HG03039 (cell line): ENCODE measurements at regions not wholly inside any gene's neighbourhood (a gene's known extent, or its start where the extent isn't known, plus 50 kb on each side); places are given as distances from the start of the nearest gene placed in this dataset.

Source experiments
- ATAC-seq: cut with Tn5 transposase; IDR thresholded peaks from one replicate; pipeline ENCODE4 v1.9.1; 2021; ENCODE audit warnings: mild to moderate bottlenecking, moderate library complexity; ENCODE audit not compliant: unreplicated experiment

GRCh38 chr20:60310560-60311349 lies 352.5 kb downstream of the CDH26 start:
- no peak for ATAC-seq

- no peak for ATAC-seq
Measured at GRCh38 chr20:60313191-60313590, 355.0 kb downstream of the CDH26 start.

GRCh38 chr20:60313614-60314013 lies 355.4 kb downstream of the CDH26 start:
- ATAC-seq, result no peak

- ATAC-seq, result no peak
Measured at GRCh38 chr20:60314727-60315126, 356.5 kb downstream of the CDH26 start.

GRCh38 chr20:60316476-60317158 lies 358.4 kb downstream of the CDH26 start:
- ATAC-seq, result no peak

- ATAC-seq, result no peak
Measured at GRCh38 chr20:60317401-60317800, 359.2 kb downstream of the CDH26 start.

- no peak for ATAC-seq
Measured at GRCh38 chr20:60321601-60322000, 363.4 kb downstream of the CDH26 start.

- no peak for ATAC-seq
Measured at GRCh38 chr20:60326821-60327220, 368.6 kb downstream of the CDH26 start.

GRCh38 chr20:60327971-60328660 lies 369.9 kb downstream of the CDH26 start:
- no peak for ATAC-seq

- ATAC-seq, result no peak
Measured at GRCh38 chr20:60330461-60330860, 372.2 kb downstream of the CDH26 start.

- no peak for ATAC-seq
Measured at GRCh38 chr20:60331688-60332300, 373.6 kb downstream of the CDH26 start.

GRCh38 chr20:60332523-60332922 lies 374.3 kb downstream of the CDH26 start:
- ATAC-seq, result no peak

GRCh38 chr20:60334911-60335310 lies 376.7 kb downstream of the CDH26 start:
- no peak for ATAC-seq

- no peak for ATAC-seq
Measured at GRCh38 chr20:60338556-60338955, 380.3 kb downstream of the CDH26 start.

- no peak for ATAC-seq
Measured at GRCh38 chr20:60339738-60340137, 381.5 kb downstream of the CDH26 start.

- ATAC-seq, result no peak
Measured at GRCh38 chr20:60340232-60340631, 382.0 kb downstream of the CDH26 start.

- ATAC-seq, result no peak
Measured at GRCh38 chr20:60341062-60341461, 382.8 kb downstream of the CDH26 start.

- ATAC-seq, result no peak
Measured at GRCh38 chr20:60345106-60345505, 386.9 kb downstream of the CDH26 start.

GRCh38 chr20:60349418-60349817 lies 391.2 kb downstream of the CDH26 start:
- ATAC-seq, result no peak

- ATAC-seq, result no peak
Measured at GRCh38 chr20:60352017-60352416, 393.8 kb downstream of the CDH26 start.

GRCh38 chr20:60352596-60352995 lies 394.4 kb downstream of the CDH26 start:
- ATAC-seq, result no peak
